Skeletal muscle satellite cell (primary cell): ENCODE measurements at regions not wholly inside any gene's neighbourhood (a gene's known extent, or its start where the extent isn't known, plus 50 kb on each side); places are given as distances from the start of the nearest gene placed in this dataset.

Source experiments
- H3K27me3 ChIP-seq: 2 replicates; pipeline ENCODE4 v1.7.0; 2013; ENCODE audit warnings: low read length; ENCODE audit not compliant: control insufficient read depth, insufficient read depth
- H3K36me3 ChIP-seq: 2 replicates; pipeline ENCODE4 v1.7.0; 2013; ENCODE audit warnings: mild to moderate bottlenecking, control low read depth, low read length; ENCODE audit not compliant: insufficient read depth
- H3K4me1 ChIP-seq: 2 replicates; pipeline ENCODE4 v1.7.0; 2013; ENCODE audit warnings: low read length; ENCODE audit not compliant: control insufficient read depth, insufficient read depth
- H3K4me2 ChIP-seq: 2 replicates; pipeline ENCODE4 v1.7.0; 2013; ENCODE audit warnings: mild to moderate bottlenecking, low read length
- H3K4me3 ChIP-seq: 2 replicates; pipeline ENCODE4 v1.7.0; 2013; ENCODE audit warnings: low read length
- H3K9ac ChIP-seq: 2 replicates; pipeline ENCODE4 v1.7.0; 2013; ENCODE audit warnings: mild to moderate bottlenecking, low read depth, low read length, moderate library complexity
- H3K9me3 ChIP-seq: replicated peaks from 2 replicates; pipeline ENCODE4 v1.7.0; 2013; ENCODE audit warnings: mild to moderate bottlenecking, control low read depth, low read length

GRCh38 chr15:96442076-96442475 lies 111.6 kb downstream of the NR2F2 start:
- no peak overlapping the region for H3K4me3 ChIP-seq
- H3K36me3 ChIP-seq: no peaks in the 10 kb centered on the region
- H3K4me1 ChIP-seq: no peaks in the 10 kb centered on the region
- no peak overlapping the region for H3K9ac ChIP-seq
- no peaks in the 10 kb centered on the region for H3K9me3 ChIP-seq
- peaks cover 9% of the 10 kb centered on the region for H3K27me3 ChIP-seq
- H3K4me2 ChIP-seq: no peak overlapping the region

- H3K9ac ChIP-seq: no peak overlapping the region
- H3K4me1 ChIP-seq: no peaks in the 10 kb centered on the region
- no peak overlapping the region for H3K4me3 ChIP-seq
- H3K4me2 ChIP-seq: no peak overlapping the region
- peaks cover 10% of the 10 kb centered on the region for H3K27me3 ChIP-seq
- H3K9me3 ChIP-seq: no peaks in the 10 kb centered on the region
- no peaks in the 10 kb centered on the region for H3K36me3 ChIP-seq
Measured at GRCh38 chr15:96444865-96445264, 114.4 kb downstream of the NR2F2 start.

- H3K4me1 ChIP-seq: no peaks in the 10 kb centered on the region
- H3K9ac ChIP-seq: no peak overlapping the region
- H3K27me3 ChIP-seq: peaks cover 10% of the 10 kb centered on the region
- no peak overlapping the region for H3K4me2 ChIP-seq
- H3K4me3 ChIP-seq: no peak overlapping the region
- no peaks in the 10 kb centered on the region for H3K36me3 ChIP-seq
- H3K9me3 ChIP-seq: no peaks in the 10 kb centered on the region
Measured at GRCh38 chr15:96448923-96449322, 118.4 kb downstream of the NR2F2 start.

- Histone ChIP-seq H3K27me3 (no peaks in the 10 kb centered on the region), H3K36me3 (no peaks in the 10 kb centered on the region), H3K9me3 (no peaks in the 10 kb centered on the region), H3K4me3 (no peak overlapping the region), H3K4me1 (no peaks in the 10 kb centered on the region), H3K4me2 (no peak overlapping the region), H3K9ac (no peak overlapping the region)
Measured at GRCh38 chr15:96457841-96458240, 127.3 kb downstream of the NR2F2 start.

GRCh38 chr15:96460106-96460505 lies 129.6 kb downstream of the NR2F2 start:
- H3K4me3 ChIP-seq: no peak overlapping the region
- H3K9me3 ChIP-seq: no peaks in the 10 kb centered on the region
- no peak overlapping the region for H3K9ac ChIP-seq
- no peak overlapping the region for H3K4me2 ChIP-seq
- H3K4me1 ChIP-seq: no peaks in the 10 kb centered on the region
- H3K27me3 ChIP-seq: no peaks in the 10 kb centered on the region
- H3K36me3 ChIP-seq: no peaks in the 10 kb centered on the region

GRCh38 chr15:96462768-96463750 lies 132.6 kb downstream of the NR2F2 start:
- Histone ChIP-seq H3K9me3 (no peaks in the 10 kb centered on the region), H3K4me1 (no peaks in the 10 kb centered on the region), H3K27me3 (no peaks in the 10 kb centered on the region), H3K36me3 (no peaks in the 10 kb centered on the region), H3K4me3 (no peak overlapping the region), H3K9ac (no peak overlapping the region), H3K4me2 (no peak overlapping the region)

- H3K4me1 ChIP-seq: no peaks in the 10 kb centered on the region
- H3K4me2 ChIP-seq: no peak overlapping the region
- H3K9me3 ChIP-seq: no peaks in the 10 kb centered on the region
- peaks cover 9% of the 10 kb centered on the region for H3K27me3 ChIP-seq
- no peak overlapping the region for H3K4me3 ChIP-seq
- H3K9ac ChIP-seq: no peak overlapping the region
- no peaks in the 10 kb centered on the region for H3K36me3 ChIP-seq
Measured at GRCh38 chr15:96466389-96466947, 136.0 kb downstream of the NR2F2 start.

- Histone ChIP-seq H3K27me3 (peaks cover 9% of the 10 kb centered on the region), H3K4me2 (no peak overlapping the region), H3K36me3 (no peaks in the 10 kb centered on the region), H3K9me3 (no peaks in the 10 kb centered on the region), H3K9ac (no peak overlapping the region), H3K4me3 (no peak overlapping the region), H3K4me1 (no peaks in the 10 kb centered on the region)
Measured at GRCh38 chr15:96468036-96468435, 137.5 kb downstream of the NR2F2 start.

GRCh38 chr15:96470681-96471310 lies 140.3 kb downstream of the NR2F2 start:
- no peaks in the 10 kb centered on the region for H3K9me3 ChIP-seq
- H3K36me3 ChIP-seq: no peaks in the 10 kb centered on the region
- H3K4me1 ChIP-seq: no peaks in the 10 kb centered on the region
- no peak overlapping the region for H3K9ac ChIP-seq
- H3K27me3 ChIP-seq: peaks cover 9% of the 10 kb centered on the region
- no peak overlapping the region for H3K4me2 ChIP-seq
- H3K4me3 ChIP-seq: no peak overlapping the region

GRCh38 chr15:96472681-96473080 lies 142.2 kb downstream of the NR2F2 start:
- H3K4me2 ChIP-seq: no peak overlapping the region
- peaks cover 9% of the 10 kb centered on the region for H3K27me3 ChIP-seq
- H3K4me1 ChIP-seq: no peaks in the 10 kb centered on the region
- no peaks in the 10 kb centered on the region for H3K36me3 ChIP-seq
- H3K9ac ChIP-seq: no peak overlapping the region
- no peak overlapping the region for H3K4me3 ChIP-seq
- H3K9me3 ChIP-seq: no peaks in the 10 kb centered on the region

GRCh38 chr15:96473556-96473955 lies 143.1 kb downstream of the NR2F2 start:
- H3K4me2 ChIP-seq: no peak overlapping the region
- H3K9ac ChIP-seq: no peak overlapping the region
- H3K4me3 ChIP-seq: no peak overlapping the region
- no peaks in the 10 kb centered on the region for H3K9me3 ChIP-seq
- peaks cover 9% of the 10 kb centered on the region for H3K27me3 ChIP-seq
- H3K4me1 ChIP-seq: no peaks in the 10 kb centered on the region
- no peaks in the 10 kb centered on the region for H3K36me3 ChIP-seq
